ENCODE measurements at regions not wholly inside any gene's neighbourhood (a gene's known extent, or its start where the extent isn't known, plus 50 kb on each side); places are given as distances from the start of the nearest gene placed in this dataset.
"Not testable (repeated sequence)": the region's sequence is repeated elsewhere in the genome, so short reads cannot be mapped to it uniquely, and the experiment has no call there.

GRCh38 chr10:46104071-46104585 is 58.1 kb upstream of the MSMB start (continued):
- TF ChIP-seq GTF3C2 (IDR thresholded peaks at IDR 0.05; ENCODE audit: borderline replicate concordance, extremely low read depth, insufficient read length) (no peak), ZBTB2 (IDR thresholded peaks at IDR 0.05) (no peak)

- POLR2A ChIA-PET; H3K27ac ChIP-seq (ENCODE audit: extremely low read depth, low read depth, low read length); DNase-seq (ENCODE audit: extremely low read depth in 1 of 4, low spot score in 3 of 4); BruUV-seq (replicated peaks); H3K9me3 ChIP-seq (replicated peaks; ENCODE audit: control insufficient read depth, insufficient read depth, low read depth, low read length); intact Hi-C loops (cut with micrococcal nuclease); FAIRE-seq; H3K9me1 ChIP-seq (ENCODE audit: control insufficient read depth, insufficient read depth, low read length); H3K9ac ChIP-seq (ENCODE audit: insufficient read depth in 1 of 2, low read depth in 2 of 2, low read length in 2 of 2); H4K20me1 ChIP-seq (replicated peaks; ENCODE audit: control insufficient read depth, insufficient read depth, low read length); ATAC-seq; H3K4me3 ChIP-seq; H3K79me2 ChIP-seq (ENCODE audit: control insufficient read depth, insufficient read depth, low read length); CTCF ChIA-PET (ENCODE audit: low intra/inter-chr PET ratio); H3K36me3 ChIP-seq (ENCODE audit: control insufficient read depth, insufficient read depth, low read length): not testable (repeated sequence)
- H2AFZ ChIP-seq (ENCODE audit: low read depth, low read length) = peak overlapping the region; percentile 87; the same call in 1 of the 2 replicates
- in situ Hi-C loops (cut with MboI) = loop anchor here (5.0 kb wide), 3 partner anchors 62 to 1277 kb away; partner anchors contain the start of gene ZNF488
- H3K4me1 ChIP-seq (replicated peaks in 1 of 2; ENCODE audit: control insufficient read depth in 2 of 2, insufficient read depth in 2 of 2, low read length in 2 of 2) = peaks cover 0 to 20% of the 10 kb centered on the region in 2 experiments; a peak in 3 of 5 replicates
- 0 out of 2 replicates have a peak overlapping the region, but pooled peaks have one; percentile 79 for H3K4me2 ChIP-seq (ENCODE audit: insufficient read depth, low read length)
- H3K27me3 ChIP-seq (ENCODE audit: control insufficient read depth in 2 of 2, insufficient read depth in 2 of 2, low read length in 2 of 2) = peaks cover 8 to 13% of the 10 kb centered on the region in 2 experiments
- WGBS (ENCODE audit: insufficient coverage, low coverage, missing lambda C conversion rate) = 27% methylated on average over 7 of the region's 9 CpGs
These were observed 59.3 kb upstream of the MSMB start for GRCh38 chr10:46105416-46105815.

Measured in K562 (cell line).